C4-2B (cell line): ENCODE measurements at regions not wholly inside any gene's neighbourhood (a gene's known extent, or its start where the extent isn't known, plus 50 kb on each side); places are given as distances from the start of the nearest gene placed in this dataset.

ENCODE experiments used
- ZFX ChIP-seq: fragments of 450-650 bp; IDR thresholded peaks from 2 replicates; pipeline ENCODE4 v1.6.1; 2017
- TF ChIP-seq, protein P1 (sequence below): fragments of 450-650 bp; conservative IDR thresholded peaks from 2 replicates; pipeline ENCODE4 v1.5.1; 2017; ENCODE audit warnings: mild to moderate bottlenecking

DNA sequence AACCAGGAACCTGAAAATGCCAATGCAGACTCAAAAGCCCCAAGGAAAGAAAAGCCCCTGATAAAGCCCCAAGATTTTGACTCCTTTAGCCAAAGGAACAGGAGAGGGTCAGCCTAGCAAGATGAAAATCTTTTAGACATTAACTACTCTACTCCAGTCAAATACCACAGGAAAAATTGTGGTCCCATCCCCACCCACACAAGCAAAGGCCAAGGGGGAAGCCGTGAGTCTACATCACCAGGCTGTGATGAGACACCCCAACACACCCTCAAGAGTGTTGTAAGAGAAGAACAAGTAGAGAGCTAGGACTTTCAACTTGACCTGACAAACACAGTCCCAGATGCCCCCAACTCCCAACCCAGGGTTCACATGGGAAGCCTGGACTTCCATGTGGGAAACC, 192.8 kb upstream of the NR5A2 start:
- TF ChIP-seq, protein P1, sequence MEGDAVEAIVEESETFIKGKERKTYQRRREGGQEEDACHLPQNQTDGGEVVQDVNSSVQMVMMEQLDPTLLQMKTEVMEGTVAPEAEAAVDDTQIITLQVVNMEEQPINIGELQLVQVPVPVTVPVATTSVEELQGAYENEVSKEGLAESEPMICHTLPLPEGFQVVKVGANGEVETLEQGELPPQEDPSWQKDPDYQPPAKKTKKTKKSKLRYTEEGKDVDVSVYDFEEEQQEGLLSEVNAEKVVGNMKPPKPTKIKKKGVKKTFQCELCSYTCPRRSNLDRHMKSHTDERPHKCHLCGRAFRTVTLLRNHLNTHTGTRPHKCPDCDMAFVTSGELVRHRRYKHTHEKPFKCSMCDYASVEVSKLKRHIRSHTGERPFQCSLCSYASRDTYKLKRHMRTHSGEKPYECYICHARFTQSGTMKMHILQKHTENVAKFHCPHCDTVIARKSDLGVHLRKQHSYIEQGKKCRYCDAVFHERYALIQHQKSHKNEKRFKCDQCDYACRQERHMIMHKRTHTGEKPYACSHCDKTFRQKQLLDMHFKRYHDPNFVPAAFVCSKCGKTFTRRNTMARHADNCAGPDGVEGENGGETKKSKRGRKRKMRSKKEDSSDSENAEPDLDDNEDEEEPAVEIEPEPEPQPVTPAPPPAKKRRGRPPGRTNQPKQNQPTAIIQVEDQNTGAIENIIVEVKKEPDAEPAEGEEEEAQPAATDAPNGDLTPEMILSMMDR = no peak
- TF ChIP-seq ZFX = no peak
